ENCODE measurements at regions not wholly inside any gene's neighbourhood (a gene's known extent, or its start where the extent isn't known, plus 50 kb on each side); places are given as distances from the start of the nearest gene placed in this dataset.

DNA sequence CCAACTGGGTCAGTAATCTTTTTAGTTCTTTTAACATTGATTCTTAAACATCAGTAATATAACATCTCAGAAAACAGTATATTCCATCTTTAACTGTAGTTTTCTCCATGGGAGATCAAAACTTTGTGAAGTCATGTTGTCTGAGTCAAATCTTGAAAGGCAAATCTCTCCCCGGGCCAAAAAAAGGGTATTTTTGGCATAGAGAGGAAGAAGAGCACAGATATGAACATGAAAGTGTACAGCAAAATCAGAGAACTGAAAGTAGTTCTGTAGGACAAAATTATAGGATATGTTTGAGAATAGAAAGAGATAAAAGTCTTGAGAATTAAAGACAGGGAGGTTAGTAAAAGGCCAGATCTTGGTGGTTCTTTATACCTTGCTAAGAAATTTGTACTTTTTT is 176.4 kb upstream of the GYPA start:
- intact Hi-C loops (cut with micrococcal nuclease; ENCODE audit: unreplicated experiment) (loop anchor here (1.0 kb wide), 1 partner anchor 35 kb away; no protein-coding TSS in a partner anchor), in situ Hi-C loops (cut with HindIII; ENCODE audit: low pct_unique_long_range_greater_than_20kb, low sequenced_read_pairs) (no loop called here)
- no peak for TF ChIP-seq CTCF (IDR thresholded peaks at IDR 0.05)
- TF ChIP-seq TCF7L2 (IDR thresholded peaks at IDR 0.05; ENCODE audit: low read depth, low read length), result no peak
- TF ChIP-seq, protein P1, sequence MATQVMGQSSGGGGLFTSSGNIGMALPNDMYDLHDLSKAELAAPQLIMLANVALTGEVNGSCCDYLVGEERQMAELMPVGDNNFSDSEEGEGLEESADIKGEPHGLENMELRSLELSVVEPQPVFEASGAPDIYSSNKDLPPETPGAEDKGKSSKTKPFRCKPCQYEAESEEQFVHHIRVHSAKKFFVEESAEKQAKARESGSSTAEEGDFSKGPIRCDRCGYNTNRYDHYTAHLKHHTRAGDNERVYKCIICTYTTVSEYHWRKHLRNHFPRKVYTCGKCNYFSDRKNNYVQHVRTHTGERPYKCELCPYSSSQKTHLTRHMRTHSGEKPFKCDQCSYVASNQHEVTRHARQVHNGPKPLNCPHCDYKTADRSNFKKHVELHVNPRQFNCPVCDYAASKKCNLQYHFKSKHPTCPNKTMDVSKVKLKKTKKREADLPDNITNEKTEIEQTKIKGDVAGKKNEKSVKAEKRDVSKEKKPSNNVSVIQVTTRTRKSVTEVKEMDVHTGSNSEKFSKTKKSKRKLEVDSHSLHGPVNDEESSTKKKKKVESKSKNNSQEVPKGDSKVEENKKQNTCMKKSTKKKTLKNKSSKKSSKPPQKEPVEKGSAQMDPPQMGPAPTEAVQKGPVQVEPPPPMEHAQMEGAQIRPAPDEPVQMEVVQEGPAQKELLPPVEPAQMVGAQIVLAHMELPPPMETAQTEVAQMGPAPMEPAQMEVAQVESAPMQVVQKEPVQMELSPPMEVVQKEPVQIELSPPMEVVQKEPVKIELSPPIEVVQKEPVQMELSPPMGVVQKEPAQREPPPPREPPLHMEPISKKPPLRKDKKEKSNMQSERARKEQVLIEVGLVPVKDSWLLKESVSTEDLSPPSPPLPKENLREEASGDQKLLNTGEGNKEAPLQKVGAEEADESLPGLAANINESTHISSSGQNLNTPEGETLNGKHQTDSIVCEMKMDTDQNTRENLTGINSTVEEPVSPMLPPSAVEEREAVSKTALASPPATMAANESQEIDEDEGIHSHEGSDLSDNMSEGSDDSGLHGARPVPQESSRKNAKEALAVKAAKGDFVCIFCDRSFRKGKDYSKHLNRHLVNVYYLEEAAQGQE (IDR thresholded peaks at IDR 0.05; ENCODE audit: insufficient read depth in 1 of 2, low read depth in 2 of 2, low read length in 1 of 2), result no peak
- TF ChIP-seq POLR2AphosphoS5 (IDR thresholded peaks at IDR 0.05; ENCODE audit: low read depth, low read length), result no peak
- TF ChIP-seq SIN3A (IDR thresholded peaks at IDR 0.05; ENCODE audit: borderline replicate concordance, insufficient read depth, low read depth, low read length), result no peak
- Histone ChIP-seq H3K27ac (ENCODE audit: low read length) (no peak overlapping the region), H3K4me1 (ENCODE audit: control insufficient read depth, insufficient read depth, low read length) (no peaks in the 10 kb centered on the region), H3K36me3 (ENCODE audit: control insufficient read depth, insufficient read depth, low read length) (no peaks in the 10 kb centered on the region), H3K27me3 (ENCODE audit: control insufficient read depth, insufficient read depth, low read length) (no peaks in the 10 kb centered on the region), H3K9me3 (ENCODE audit: control insufficient read depth, insufficient read depth, low read depth, low read length) (peaks cover 4% of the 10 kb centered on the region; the same call in 1 of the 2 replicates), H3K4me3 (ENCODE audit: low read depth in 2 of 2, low read length in 2 of 2) (no peak overlapping the region)
- DNase-seq (ENCODE audit: low read depth, low spot score), result no peak
- CTCF ChIA-PET, result no interaction called here
- ATAC-seq, result no peak
- no TSS peak for BruUV-seq (replicated peaks)
- POLR2A ChIA-PET, result no interaction called here

GRCh38 chr4:144318797-144319196 is 178.3 kb upstream of the GYPA start:
- H3K36me3 ChIP-seq (ENCODE audit: control insufficient read depth, insufficient read depth, low read length), result no peaks in the 10 kb centered on the region
- no peaks in the 10 kb centered on the region for H3K27me3 ChIP-seq (ENCODE audit: control insufficient read depth, insufficient read depth, low read length)
- H3K9me3 ChIP-seq (ENCODE audit: control insufficient read depth, insufficient read depth, low read depth, low read length), result peaks cover 4% of the 10 kb centered on the region; the same call in 1 of the 2 replicates
- H3K4me1 ChIP-seq (ENCODE audit: control insufficient read depth, insufficient read depth, low read length), result no peaks in the 10 kb centered on the region
- ChIA-PET CTCF (no interaction called here), POLR2A (no interaction called here)
- H3K27ac ChIP-seq (ENCODE audit: low read length), result no peak overlapping the region
- TF ChIP-seq, protein P1 (IDR thresholded peaks at IDR 0.05; ENCODE audit: insufficient read depth in 1 of 2, low read depth in 2 of 2, low read length in 1 of 2), result no peak
- TF ChIP-seq CTCF (IDR thresholded peaks at IDR 0.05) (no peak), SIN3A (IDR thresholded peaks at IDR 0.05; ENCODE audit: borderline replicate concordance, insufficient read depth, low read depth, low read length) (no peak)
- in situ Hi-C loops (cut with HindIII; ENCODE audit: low pct_unique_long_range_greater_than_20kb, low sequenced_read_pairs) (no loop called here), intact Hi-C loops (cut with micrococcal nuclease; ENCODE audit: unreplicated experiment) (no loop called here)
- no peak overlapping the region for H3K4me3 ChIP-seq (ENCODE audit: low read depth in 2 of 2, low read length in 2 of 2)
- BruUV-seq (replicated peaks), result no TSS peak
- no peak for DNase-seq (ENCODE audit: low read depth, low spot score)
- no peak for ATAC-seq
